ENCODE measurements at regions not wholly inside any gene's neighbourhood (a gene's known extent, or its start where the extent isn't known, plus 50 kb on each side); places are given as distances from the start of the nearest gene placed in this dataset.

GRCh38 chr13:21228738-21229137, 52.3 kb downstream of the MRPL57 start:
- no peaks in the 10 kb centered on the region for H3K27me3 ChIP-seq (ENCODE audit: control insufficient read depth, insufficient read depth, low read length)
- no peak for DNase-seq
- H3K27ac ChIP-seq (ENCODE audit: low read length) = no peak overlapping the region
- H3K36me3 ChIP-seq (ENCODE audit: control insufficient read depth, insufficient read depth, low read length) = no peaks in the 10 kb centered on the region
- no peaks in the 10 kb centered on the region for H3K9me3 ChIP-seq (replicated peaks; ENCODE audit: control insufficient read depth, low read depth, low read length)
- no CpG with 5 or more reads among the region's 3 CpGs for WGBS (ENCODE audit: insufficient coverage)
- peaks cover 4% of the 10 kb centered on the region for H3K4me1 ChIP-seq (ENCODE audit: control insufficient read depth, insufficient read depth, low read length)
- H3K4me3 ChIP-seq (ENCODE audit: low read length) = no peak overlapping the region

DNA sequence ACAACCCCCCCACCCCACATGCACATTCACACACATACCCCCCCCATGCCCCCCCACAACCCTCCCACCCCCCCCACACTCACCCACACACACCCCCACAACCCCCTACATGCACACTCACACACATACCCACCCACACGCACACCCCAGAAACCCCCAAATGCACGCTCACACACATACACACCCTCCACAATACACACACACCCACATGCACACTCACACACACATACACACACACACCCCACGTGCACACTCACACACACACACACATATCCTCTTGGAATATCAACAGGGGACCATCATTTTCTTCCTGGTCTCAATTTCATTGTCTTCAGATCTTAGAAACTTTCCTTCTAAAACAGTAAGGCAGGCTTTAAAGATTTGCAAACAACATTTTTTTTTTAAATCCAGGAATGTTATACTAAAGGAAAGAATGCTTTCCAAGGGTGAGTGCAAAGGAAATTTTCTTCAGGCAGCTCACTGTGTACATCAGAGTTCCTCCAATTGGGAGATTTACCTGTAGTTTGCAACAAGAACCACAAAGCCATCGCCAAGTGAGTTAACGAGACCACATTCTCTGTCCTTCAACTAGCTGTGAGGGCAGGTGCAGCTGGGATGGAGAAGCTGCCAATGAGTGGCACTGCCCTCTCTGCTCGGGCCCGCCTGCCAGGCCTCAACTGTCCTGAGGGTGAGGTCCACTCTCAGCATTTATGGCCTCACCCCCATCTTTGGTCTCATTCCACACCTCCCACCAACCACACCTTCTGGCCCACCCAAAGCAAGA, 53.0 kb downstream of the MRPL57 start:
- Histone ChIP-seq H3K27ac (ENCODE audit: low read length) (no peak overlapping the region), H3K9me3 (replicated peaks; ENCODE audit: control insufficient read depth, low read depth, low read length) (no peaks in the 10 kb centered on the region), H3K4me3 (ENCODE audit: low read length) (no peak overlapping the region), H3K4me1 (ENCODE audit: control insufficient read depth, insufficient read depth, low read length) (peaks cover 4% of the 10 kb centered on the region), H3K36me3 (ENCODE audit: control insufficient read depth, insufficient read depth, low read length) (no peaks in the 10 kb centered on the region), H3K27me3 (ENCODE audit: control insufficient read depth, insufficient read depth, low read length) (no peaks in the 10 kb centered on the region)
- 88% methylated on average over 4 of the region's 7 CpGs for WGBS (ENCODE audit: insufficient coverage)
- no peak for DNase-seq

GRCh38 chr13:21230516-21230915, 54.1 kb downstream of the MRPL57 start:
- peaks cover 8% of the 10 kb centered on the region for H3K27me3 ChIP-seq (ENCODE audit: control insufficient read depth, insufficient read depth, low read length)
- no peak for DNase-seq

GRCh38 chr13:21231426-21231940, 55.0 kb downstream of the MRPL57 start:
- DNase-seq = no peak
- Histone ChIP-seq H3K4me1 (ENCODE audit: control insufficient read depth, insufficient read depth, low read length) (peaks cover 4% of the 10 kb centered on the region), H3K27ac (ENCODE audit: low read length) (no peak overlapping the region), H3K9me3 (replicated peaks; ENCODE audit: control insufficient read depth, low read depth, low read length) (no peaks in the 10 kb centered on the region), H3K27me3 (ENCODE audit: control insufficient read depth, insufficient read depth, low read length) (peaks cover 8% of the 10 kb centered on the region), H3K4me3 (ENCODE audit: low read length) (no peak overlapping the region), H3K36me3 (ENCODE audit: control insufficient read depth, insufficient read depth, low read length) (no peaks in the 10 kb centered on the region)
- 33% methylated on average over 1 of the region's 5 CpGs for WGBS (ENCODE audit: insufficient coverage)

More at GRCh38 chr13:21230516-21230915, 54.1 kb downstream of the MRPL57 start:
- WGBS (ENCODE audit: insufficient coverage) = no CpG with 5 or more reads among the region's 3 CpGs
- H3K9me3 ChIP-seq (replicated peaks; ENCODE audit: control insufficient read depth, low read depth, low read length) = no peaks in the 10 kb centered on the region
- no peak overlapping the region for H3K27ac ChIP-seq (ENCODE audit: low read length)
- no peaks in the 10 kb centered on the region for H3K36me3 ChIP-seq (ENCODE audit: control insufficient read depth, insufficient read depth, low read length)
- no peak overlapping the region for H3K4me3 ChIP-seq (ENCODE audit: low read length)
- peaks cover 4% of the 10 kb centered on the region for H3K4me1 ChIP-seq (ENCODE audit: control insufficient read depth, insufficient read depth, low read length)

GRCh38 chr13:21232196-21232595, 55.7 kb downstream of the MRPL57 start:
- Histone ChIP-seq H3K27me3 (ENCODE audit: control insufficient read depth, insufficient read depth, low read length) (peaks cover 8% of the 10 kb centered on the region), H3K27ac (ENCODE audit: low read length) (no peak overlapping the region), H3K4me1 (ENCODE audit: control insufficient read depth, insufficient read depth, low read length) (peaks cover 4% of the 10 kb centered on the region), H3K9me3 (replicated peaks; ENCODE audit: control insufficient read depth, low read depth, low read length) (no peaks in the 10 kb centered on the region), H3K4me3 (ENCODE audit: low read length) (no peak overlapping the region), H3K36me3 (ENCODE audit: control insufficient read depth, insufficient read depth, low read length) (no peaks in the 10 kb centered on the region)
- 46% methylated on average over 8 of the region's 8 CpGs for WGBS (ENCODE audit: insufficient coverage)
- peak; percentile 71 for DNase-seq

- no peak for DNase-seq
- WGBS (ENCODE audit: insufficient coverage) = 50% methylated on average over 1 of the region's 3 CpGs
- Histone ChIP-seq H3K9me3 (replicated peaks; ENCODE audit: control insufficient read depth, low read depth, low read length) (no peaks in the 10 kb centered on the region), H3K27me3 (ENCODE audit: control insufficient read depth, insufficient read depth, low read length) (peaks cover 8% of the 10 kb centered on the region), H3K27ac (ENCODE audit: low read length) (no peak overlapping the region), H3K4me3 (ENCODE audit: low read length) (no peak overlapping the region), H3K36me3 (ENCODE audit: control insufficient read depth, insufficient read depth, low read length) (no peaks in the 10 kb centered on the region), H3K4me1 (ENCODE audit: control insufficient read depth, insufficient read depth, low read length) (peaks cover 4% of the 10 kb centered on the region)
Measured at GRCh38 chr13:21232599-21232998, 56.1 kb downstream of the MRPL57 start.

DNA sequence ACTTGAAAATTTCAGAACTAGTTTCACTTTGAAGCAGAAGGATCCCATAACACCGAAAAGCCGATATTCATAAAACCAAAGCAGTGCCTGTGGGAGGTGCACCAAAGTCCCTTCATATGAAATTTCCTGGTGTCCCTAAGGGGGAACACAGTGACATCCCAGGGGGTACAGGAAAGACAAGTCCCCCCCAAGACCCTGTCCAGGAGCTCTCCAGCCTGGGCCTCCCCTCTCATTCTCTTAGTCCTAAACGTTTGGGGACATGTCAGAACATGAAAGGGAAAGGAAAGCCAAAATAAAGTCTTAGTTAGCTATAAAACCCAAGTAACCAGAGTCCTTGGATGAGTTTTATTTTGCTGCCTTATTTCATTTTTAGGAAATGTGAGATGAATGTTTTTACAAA, 56.6 kb downstream of the MRPL57 start:
- Histone ChIP-seq H3K4me1 (ENCODE audit: control insufficient read depth, insufficient read depth, low read length) (peaks cover 2% of the 10 kb centered on the region), H3K27me3 (ENCODE audit: control insufficient read depth, insufficient read depth, low read length) (peaks cover 8% of the 10 kb centered on the region), H3K4me3 (ENCODE audit: low read length) (no peak overlapping the region), H3K36me3 (ENCODE audit: control insufficient read depth, insufficient read depth, low read length) (no peaks in the 10 kb centered on the region), H3K9me3 (replicated peaks; ENCODE audit: control insufficient read depth, low read depth, low read length) (no peaks in the 10 kb centered on the region), H3K27ac (ENCODE audit: low read length) (no peak overlapping the region)
- DNase-seq = no peak
- 93% methylated on average over 2 of the region's 3 CpGs for WGBS (ENCODE audit: insufficient coverage)

DNA sequence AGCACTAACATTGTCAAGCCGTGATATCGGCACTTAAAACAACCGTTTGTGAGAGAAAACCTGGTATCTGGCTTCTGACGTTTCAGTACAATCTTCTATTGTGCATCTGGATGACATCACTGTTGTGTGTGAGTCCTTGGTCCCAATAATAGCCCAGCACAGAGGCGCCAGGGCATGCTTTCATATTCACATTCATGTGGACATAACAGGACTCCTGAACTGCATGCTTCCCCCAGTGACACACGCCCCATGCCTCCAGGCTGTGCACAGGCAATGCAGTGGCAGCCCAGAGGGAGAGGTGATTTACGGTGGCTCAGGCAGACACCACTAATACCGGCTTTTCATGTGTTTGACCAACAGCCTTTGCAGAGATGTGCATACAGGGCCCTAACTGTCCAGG, 58.1 kb downstream of the MRPL57 start:
- 20% methylated on average over 8 of the region's 8 CpGs for WGBS (ENCODE audit: insufficient coverage)
- DNase-seq = no peak
- H3K27me3 ChIP-seq (ENCODE audit: control insufficient read depth, insufficient read depth, low read length) = peaks cover 8% of the 10 kb centered on the region
- H3K4me1 ChIP-seq (ENCODE audit: control insufficient read depth, insufficient read depth, low read length) = no peaks in the 10 kb centered on the region
- H3K36me3 ChIP-seq (ENCODE audit: control insufficient read depth, insufficient read depth, low read length) = no peaks in the 10 kb centered on the region
- H3K27ac ChIP-seq (ENCODE audit: low read length) = no peak overlapping the region
- H3K4me3 ChIP-seq (ENCODE audit: low read length) = no peak overlapping the region
- H3K9me3 ChIP-seq (replicated peaks; ENCODE audit: control insufficient read depth, low read depth, low read length) = no peaks in the 10 kb centered on the region

DNA sequence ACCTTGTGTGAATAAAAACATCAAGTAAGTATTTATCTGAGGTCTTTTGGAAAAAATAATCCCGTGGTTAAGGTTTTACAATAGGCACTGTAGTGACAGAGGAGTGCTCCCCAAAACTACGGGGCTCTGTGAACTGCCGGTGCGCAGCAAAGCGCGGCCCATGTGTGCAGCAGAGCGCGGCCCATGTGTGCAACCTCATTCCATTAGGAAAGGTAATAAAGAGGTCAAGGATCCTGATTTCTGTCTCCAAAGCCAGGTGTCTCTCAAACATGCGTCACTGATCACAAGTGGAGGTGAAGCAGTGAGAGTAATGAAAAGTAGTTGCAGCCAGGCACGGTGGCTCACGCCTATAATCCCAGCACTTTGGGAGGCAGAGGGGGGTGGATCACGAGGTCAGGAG, 58.7 kb downstream of the MRPL57 start:
- 37% methylated on average over 10 of the region's 12 CpGs for WGBS (ENCODE audit: insufficient coverage)

DNA sequence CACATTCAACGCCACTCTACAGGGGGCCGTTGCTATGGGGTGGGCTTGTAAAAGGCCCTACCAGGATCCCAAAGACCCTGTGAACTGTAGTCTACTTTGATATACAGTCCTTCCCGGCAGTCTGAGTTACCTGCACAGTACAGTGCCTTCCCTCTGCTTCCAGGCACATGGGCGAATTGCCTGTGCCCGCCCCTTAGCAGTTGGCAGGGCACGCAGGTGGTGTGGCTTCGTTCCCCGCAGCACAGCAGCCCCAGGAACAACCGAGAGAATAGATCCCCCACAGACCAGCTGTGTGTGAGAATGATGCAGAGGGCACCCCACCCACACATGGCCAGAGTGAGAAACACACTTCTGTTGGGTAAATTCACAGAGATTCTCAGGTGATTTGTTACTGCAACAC, 60.6 kb downstream of the MRPL57 start:
- Histone ChIP-seq H3K36me3 (ENCODE audit: control insufficient read depth, insufficient read depth, low read length) (no peaks in the 10 kb centered on the region), H3K27ac (ENCODE audit: low read length) (no peak overlapping the region), H3K4me3 (ENCODE audit: low read length) (no peak overlapping the region), H3K9me3 (replicated peaks; ENCODE audit: control insufficient read depth, low read depth, low read length) (no peaks in the 10 kb centered on the region), H3K27me3 (ENCODE audit: control insufficient read depth, insufficient read depth, low read length) (peaks cover 8% of the 10 kb centered on the region), H3K4me1 (ENCODE audit: control insufficient read depth, insufficient read depth, low read length) (no peaks in the 10 kb centered on the region)
- 68% methylated on average over 3 of the region's 9 CpGs for WGBS (ENCODE audit: insufficient coverage)
- no peak for DNase-seq

More for the DNA sequence above, 58.7 kb downstream of the MRPL57 start:
- Histone ChIP-seq H3K27ac (ENCODE audit: low read length) (no peak overlapping the region), H3K9me3 (replicated peaks; ENCODE audit: control insufficient read depth, low read depth, low read length) (no peaks in the 10 kb centered on the region), H3K4me1 (ENCODE audit: control insufficient read depth, insufficient read depth, low read length) (no peaks in the 10 kb centered on the region), H3K36me3 (ENCODE audit: control insufficient read depth, insufficient read depth, low read length) (no peaks in the 10 kb centered on the region), H3K27me3 (ENCODE audit: control insufficient read depth, insufficient read depth, low read length) (peaks cover 8% of the 10 kb centered on the region), H3K4me3 (ENCODE audit: low read length) (no peak overlapping the region)
- DNase-seq = no peak
